Endothelial cell (in vitro differentiated cells): ENCODE measurements at regions not wholly inside any gene's neighbourhood (a gene's known extent, or its start where the extent isn't known, plus 50 kb on each side); places are given as distances from the start of the nearest gene placed in this dataset.

ENCODE experiments used
- DNase-seq: peaks from one replicate; pipeline ENCODE4 v3.0.0; 2021; ENCODE audit warnings: low spot score
- H3K27ac Mint-ChIP-seq: one replicate; pipeline ENCODE4 v1.8.0; 2021; ENCODE audit warnings: mixed read lengths, inconsistent platforms; ENCODE audit not compliant: unreplicated experiment
- H3K27me3 Mint-ChIP-seq: one replicate; pipeline ENCODE4 v1.8.0; 2021; ENCODE audit warnings: mild to moderate bottlenecking, moderate library complexity, mixed read lengths, inconsistent platforms; ENCODE audit not compliant: unreplicated experiment
- H3K36me3 Mint-ChIP-seq: one replicate; pipeline ENCODE4 v1.8.0; 2021; ENCODE audit warnings: mild to moderate bottlenecking, low read depth, mixed read lengths, inconsistent platforms; ENCODE audit not compliant: unreplicated experiment
- H3K4me1 Mint-ChIP-seq: one replicate; pipeline ENCODE4 v1.8.0; 2021; ENCODE audit warnings: mild to moderate bottlenecking, mixed read lengths, inconsistent platforms; ENCODE audit not compliant: unreplicated experiment
- H3K4me3 Mint-ChIP-seq: one replicate; pipeline ENCODE4 v1.8.0; 2021; ENCODE audit warnings: mild to moderate bottlenecking, mixed read lengths, inconsistent platforms; ENCODE audit not compliant: unreplicated experiment
- H3K9me3 Mint-ChIP-seq: one replicate; pipeline ENCODE4 v1.8.0; 2021; ENCODE audit warnings: mixed read lengths, inconsistent platforms; ENCODE audit not compliant: unreplicated experiment
- TF ChIP-seq, protein P1 (sequence below): fragments of 200-600 bp; sonication (generic); IDR thresholded peaks from one replicate; pipeline ENCODE4 v1.5.0; 2021; ENCODE audit warnings: antibody characterized with exemption; ENCODE audit not compliant: unreplicated experiment

DNA sequence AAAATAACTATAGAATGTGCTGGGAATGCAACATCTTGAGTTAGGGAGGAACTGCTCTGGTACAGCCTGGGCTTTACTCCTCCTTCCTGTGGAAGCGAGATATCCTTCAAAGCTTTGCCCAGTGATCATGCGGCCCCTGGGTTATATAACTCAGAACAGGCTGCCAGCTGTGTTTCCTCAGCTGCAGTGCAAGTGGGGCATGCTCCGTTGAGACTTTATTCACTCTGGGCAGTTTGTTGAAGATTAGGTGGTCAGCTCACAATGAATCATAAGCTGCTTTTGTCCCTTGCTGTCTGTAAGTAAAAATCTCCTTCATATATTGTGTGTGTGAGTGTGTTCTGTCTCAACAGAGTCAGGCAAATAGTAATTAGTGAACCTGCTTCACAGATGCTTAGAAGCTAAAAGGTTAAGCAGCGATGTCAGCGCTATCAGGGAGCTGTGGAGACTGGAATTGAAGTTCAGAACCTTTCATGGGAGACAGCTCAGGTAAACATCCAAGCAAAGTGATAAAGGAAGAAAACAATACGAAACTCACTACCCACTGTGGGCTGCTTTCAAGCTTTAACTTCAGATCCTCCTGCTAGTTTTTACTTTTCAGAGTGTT is 688.4 kb downstream of the HTR1B start:
- no peak overlapping the region for H3K27ac Mint-ChIP-seq
- no peaks in the 10 kb centered on the region for H3K27me3 Mint-ChIP-seq
- TF ChIP-seq, protein P1, sequence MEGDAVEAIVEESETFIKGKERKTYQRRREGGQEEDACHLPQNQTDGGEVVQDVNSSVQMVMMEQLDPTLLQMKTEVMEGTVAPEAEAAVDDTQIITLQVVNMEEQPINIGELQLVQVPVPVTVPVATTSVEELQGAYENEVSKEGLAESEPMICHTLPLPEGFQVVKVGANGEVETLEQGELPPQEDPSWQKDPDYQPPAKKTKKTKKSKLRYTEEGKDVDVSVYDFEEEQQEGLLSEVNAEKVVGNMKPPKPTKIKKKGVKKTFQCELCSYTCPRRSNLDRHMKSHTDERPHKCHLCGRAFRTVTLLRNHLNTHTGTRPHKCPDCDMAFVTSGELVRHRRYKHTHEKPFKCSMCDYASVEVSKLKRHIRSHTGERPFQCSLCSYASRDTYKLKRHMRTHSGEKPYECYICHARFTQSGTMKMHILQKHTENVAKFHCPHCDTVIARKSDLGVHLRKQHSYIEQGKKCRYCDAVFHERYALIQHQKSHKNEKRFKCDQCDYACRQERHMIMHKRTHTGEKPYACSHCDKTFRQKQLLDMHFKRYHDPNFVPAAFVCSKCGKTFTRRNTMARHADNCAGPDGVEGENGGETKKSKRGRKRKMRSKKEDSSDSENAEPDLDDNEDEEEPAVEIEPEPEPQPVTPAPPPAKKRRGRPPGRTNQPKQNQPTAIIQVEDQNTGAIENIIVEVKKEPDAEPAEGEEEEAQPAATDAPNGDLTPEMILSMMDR: no peak
- H3K4me3 Mint-ChIP-seq: no peak overlapping the region
- peaks cover 20% of the 10 kb centered on the region for H3K4me1 Mint-ChIP-seq
- no peak for DNase-seq
- peaks cover 6% of the 10 kb centered on the region for H3K9me3 Mint-ChIP-seq
- no peaks in the 10 kb centered on the region for H3K36me3 Mint-ChIP-seq

- Mint-ChIP-seq H3K9me3 (peaks cover 6% of the 10 kb centered on the region), H3K4me3 (no peak overlapping the region), H3K36me3 (no peaks in the 10 kb centered on the region), H3K27ac (no peak overlapping the region), H3K4me1 (peaks cover 16% of the 10 kb centered on the region), H3K27me3 (no peaks in the 10 kb centered on the region)
- TF ChIP-seq, protein P1: no peak
- no peak for DNase-seq
Observed at GRCh38 chr6:76772951-76773350, 690.3 kb downstream of the HTR1B start.

- H3K4me1 Mint-ChIP-seq: peaks cover 7% of the 10 kb centered on the region
- DNase-seq: no peak
- H3K27ac Mint-ChIP-seq: no peak overlapping the region
- TF ChIP-seq, protein P1: no peak
- no peak overlapping the region for H3K4me3 Mint-ChIP-seq
- no peaks in the 10 kb centered on the region for H3K27me3 Mint-ChIP-seq
- H3K36me3 Mint-ChIP-seq: no peaks in the 10 kb centered on the region
- H3K9me3 Mint-ChIP-seq: peaks cover 6% of the 10 kb centered on the region
Observed at GRCh38 chr6:76771059-76771634, 692.1 kb downstream of the HTR1B start.

DNA sequence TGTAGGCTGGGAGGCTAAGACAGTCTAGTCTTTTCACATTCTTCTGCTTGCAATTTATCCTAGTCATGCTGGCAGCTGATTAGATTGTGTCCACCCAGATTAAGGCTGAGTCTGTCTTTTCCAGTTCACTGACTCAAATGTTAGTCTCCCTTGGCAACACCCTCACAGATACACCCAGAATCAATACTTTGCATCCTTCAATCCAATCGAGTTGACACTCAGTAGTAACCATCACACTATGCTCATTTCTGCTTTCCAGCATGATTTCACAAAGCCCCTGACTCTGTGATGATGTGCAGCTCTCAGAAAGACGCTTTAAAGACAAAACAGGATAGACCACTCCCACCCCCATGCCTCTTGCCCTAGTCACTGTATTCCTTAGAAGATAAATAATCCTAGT is 693.0 kb downstream of the HTR1B start:
- Mint-ChIP-seq H3K9me3 (peaks cover 6% of the 10 kb centered on the region), H3K4me3 (no peak overlapping the region), H3K27me3 (no peaks in the 10 kb centered on the region), H3K27ac (no peak overlapping the region), H3K4me1 (peaks cover 7% of the 10 kb centered on the region), H3K36me3 (no peaks in the 10 kb centered on the region)
- TF ChIP-seq, protein P1: no peak
- DNase-seq: no peak

DNA sequence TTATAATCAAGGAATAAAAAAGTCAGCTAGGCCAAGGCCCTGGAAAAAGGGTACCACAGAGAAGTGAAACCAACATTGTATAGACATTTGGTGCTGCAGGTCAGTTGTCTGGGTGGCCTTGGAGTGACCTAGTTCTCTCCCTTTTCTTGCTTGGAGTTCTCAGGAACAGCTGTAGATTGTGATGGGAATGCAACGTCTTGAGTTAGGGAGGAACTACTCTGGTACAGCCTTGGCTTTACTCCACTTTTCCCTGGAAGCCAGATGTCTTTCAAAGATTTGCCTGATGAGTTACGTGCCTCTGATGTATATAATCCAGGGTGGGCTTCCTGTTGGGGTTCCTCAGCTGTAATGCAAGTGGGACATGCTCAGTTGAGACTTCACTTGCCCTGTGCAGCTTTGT is 694.7 kb downstream of the HTR1B start:
- Mint-ChIP-seq H3K4me3 (no peak overlapping the region), H3K36me3 (no peaks in the 10 kb centered on the region), H3K4me1 (no peaks in the 10 kb centered on the region), H3K27me3 (no peaks in the 10 kb centered on the region), H3K9me3 (peaks cover 6% of the 10 kb centered on the region), H3K27ac (no peak overlapping the region)
- TF ChIP-seq, protein P1: no peak
- DNase-seq: no peak
